ENCODE measurements at regions not wholly inside any gene's neighbourhood (a gene's known extent, or its start where the extent isn't known, plus 50 kb on each side); places are given as distances from the start of the nearest gene placed in this dataset.

DNA sequence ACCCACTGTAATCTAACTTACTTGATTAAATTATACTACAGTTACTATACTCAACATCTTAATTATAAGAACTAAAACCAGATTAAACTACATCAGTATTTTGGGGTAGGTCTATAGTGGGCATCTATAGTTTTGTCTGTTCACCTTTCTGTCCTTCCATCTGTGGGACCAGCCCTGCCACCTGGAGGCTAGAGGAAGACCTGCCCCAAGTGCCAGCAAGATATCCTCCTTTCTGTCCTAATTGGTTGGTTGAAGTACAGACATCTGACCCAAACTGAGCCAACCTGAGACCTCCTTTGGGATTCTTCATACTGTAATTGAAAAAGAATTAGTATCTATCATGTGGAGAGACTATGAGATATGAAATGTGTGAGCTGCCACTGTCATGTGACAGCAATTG lies 172.2 kb upstream of the TLL1 start:
- TF ChIP-seq EZH2 (IDR thresholded peaks at IDR 0.05) (no peak), POLR2AphosphoS5 (IDR thresholded peaks at IDR 0.05; ENCODE audit: borderline replicate concordance, low read depth, low read length) (no peak)
